ENCODE measurements at regions not wholly inside any gene's neighbourhood (a gene's known extent, or its start where the extent isn't known, plus 50 kb on each side); places are given as distances from the start of the nearest gene placed in this dataset.
"Not testable (repeated sequence)": the region's sequence is repeated elsewhere in the genome, so short reads cannot be mapped to it uniquely, and the experiment has no call there.

GRCh38 chr18:8499810-8500675 lies 109.2 kb upstream of the RAB12 start:
- DNase-seq (ENCODE audit: low spot score), result no peak
- FAIRE-seq, result no peak

- DNase-seq (ENCODE audit: low spot score), result no peak
- no peak for FAIRE-seq
These were observed 108.2 kb upstream of the RAB12 start for GRCh38 chr18:8501044-8501443.

GRCh38 chr18:8503248-8503647 lies 106.0 kb upstream of the RAB12 start:
- DNase-seq (ENCODE audit: low spot score), result no peak

GRCh38 chr18:8504424-8504823 lies 104.8 kb upstream of the RAB12 start:
- no peak for FAIRE-seq
- DNase-seq (ENCODE audit: low spot score), result no peak

More at GRCh38 chr18:8503248-8503647, 106.0 kb upstream of the RAB12 start:
- no peak for FAIRE-seq

GRCh38 chr18:8504880-8505435 lies 104.3 kb upstream of the RAB12 start:
- no peak for DNase-seq (ENCODE audit: low spot score)
- FAIRE-seq, result no peak

- DNase-seq (ENCODE audit: low spot score) (no peak), FAIRE-seq (no peak)
These were observed 102.8 kb upstream of the RAB12 start for GRCh38 chr18:8506251-8507049.

- DNase-seq (ENCODE audit: low spot score), result no peak
- no peak for FAIRE-seq
These were observed 101.9 kb upstream of the RAB12 start for GRCh38 chr18:8507361-8507760.

GRCh38 chr18:8507915-8508705 lies 101.1 kb upstream of the RAB12 start:
- FAIRE-seq (no peak), DNase-seq (ENCODE audit: low spot score) (no peak)

- DNase-seq (ENCODE audit: low spot score) (no peak), FAIRE-seq (no peak)
These were observed 96.0 kb upstream of the RAB12 start for GRCh38 chr18:8513249-8513648.

- no peak for FAIRE-seq
- DNase-seq (ENCODE audit: low spot score), result no peak
These were observed 94.8 kb upstream of the RAB12 start for GRCh38 chr18:8514409-8514808.

GRCh38 chr18:8515142-8515865 lies 93.9 kb upstream of the RAB12 start:
- DNase-seq (ENCODE audit: low spot score), result no peak
- no peak for FAIRE-seq

GRCh38 chr18:8516371-8517250 lies 92.6 kb upstream of the RAB12 start:
- no peak for FAIRE-seq
- DNase-seq (ENCODE audit: low spot score), result no peak

GRCh38 chr18:8517276-8517675 lies 92.0 kb upstream of the RAB12 start:
- DNase-seq (ENCODE audit: low spot score) (no peak), FAIRE-seq (no peak)

- FAIRE-seq (no peak), DNase-seq (ENCODE audit: low spot score) (no peak)
These were observed 90.1 kb upstream of the RAB12 start for GRCh38 chr18:8519102-8519501.

- DNase-seq (ENCODE audit: low spot score) (no peak), FAIRE-seq (no peak)
These were observed 89.0 kb upstream of the RAB12 start for GRCh38 chr18:8520266-8520665.

GRCh38 chr18:8522756-8523155 lies 86.5 kb upstream of the RAB12 start:
- DNase-seq (ENCODE audit: low spot score) (no peak), FAIRE-seq (no peak)

GRCh38 chr18:8525692-8526091 lies 83.5 kb upstream of the RAB12 start:
- FAIRE-seq (no peak), DNase-seq (ENCODE audit: low spot score) (no peak)

GRCh38 chr18:8526332-8526731 lies 82.9 kb upstream of the RAB12 start:
- FAIRE-seq, result no peak
- no peak for DNase-seq (ENCODE audit: low spot score)

- FAIRE-seq, result no peak
- no peak for DNase-seq (ENCODE audit: low spot score)
These were observed 79.6 kb upstream of the RAB12 start for GRCh38 chr18:8529609-8530008.

GRCh38 chr18:8531084-8531483 lies 78.2 kb upstream of the RAB12 start:
- FAIRE-seq, result not testable (repeated sequence)

More at GRCh38 chr18:8531084-8531483, 78.2 kb upstream of the RAB12 start:
- DNase-seq (ENCODE audit: low spot score), result not testable (repeated sequence)
